ENCODE measurements at regions not wholly inside any gene's neighbourhood (a gene's known extent, or its start where the extent isn't known, plus 50 kb on each side); places are given as distances from the start of the nearest gene placed in this dataset.
A peak's percentile ranks its signal among the peaks of the same experiment; 100 is the strongest.

GRCh38 chr5:42915306-42915866 is 103.7 kb upstream of the SELENOP start:
- TF ChIP-seq, protein P1, sequence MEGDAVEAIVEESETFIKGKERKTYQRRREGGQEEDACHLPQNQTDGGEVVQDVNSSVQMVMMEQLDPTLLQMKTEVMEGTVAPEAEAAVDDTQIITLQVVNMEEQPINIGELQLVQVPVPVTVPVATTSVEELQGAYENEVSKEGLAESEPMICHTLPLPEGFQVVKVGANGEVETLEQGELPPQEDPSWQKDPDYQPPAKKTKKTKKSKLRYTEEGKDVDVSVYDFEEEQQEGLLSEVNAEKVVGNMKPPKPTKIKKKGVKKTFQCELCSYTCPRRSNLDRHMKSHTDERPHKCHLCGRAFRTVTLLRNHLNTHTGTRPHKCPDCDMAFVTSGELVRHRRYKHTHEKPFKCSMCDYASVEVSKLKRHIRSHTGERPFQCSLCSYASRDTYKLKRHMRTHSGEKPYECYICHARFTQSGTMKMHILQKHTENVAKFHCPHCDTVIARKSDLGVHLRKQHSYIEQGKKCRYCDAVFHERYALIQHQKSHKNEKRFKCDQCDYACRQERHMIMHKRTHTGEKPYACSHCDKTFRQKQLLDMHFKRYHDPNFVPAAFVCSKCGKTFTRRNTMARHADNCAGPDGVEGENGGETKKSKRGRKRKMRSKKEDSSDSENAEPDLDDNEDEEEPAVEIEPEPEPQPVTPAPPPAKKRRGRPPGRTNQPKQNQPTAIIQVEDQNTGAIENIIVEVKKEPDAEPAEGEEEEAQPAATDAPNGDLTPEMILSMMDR (IDR thresholded peaks at IDR 0.05; ENCODE audit: low read depth, low read length): no peak
- no peak for DNase-seq (ENCODE audit: low read depth in 2 of 2)
- H3K4me3 ChIP-seq (replicated peaks in 1 of 2; ENCODE audit: low read depth in 2 of 2, low read length in 2 of 2): no peak overlapping the region

- DNase-seq (ENCODE audit: low read depth in 2 of 2): peak; percentile 77 to 79
- no peak overlapping the region for H3K4me3 ChIP-seq (replicated peaks in 1 of 2; ENCODE audit: low read depth in 2 of 2, low read length in 2 of 2)
- TF ChIP-seq, protein P1 (IDR thresholded peaks at IDR 0.05; ENCODE audit: low read depth, low read length): peak; percentile 56
Measured at GRCh38 chr5:42912184-42912798, 100.6 kb upstream of the SELENOP start.

DNA sequence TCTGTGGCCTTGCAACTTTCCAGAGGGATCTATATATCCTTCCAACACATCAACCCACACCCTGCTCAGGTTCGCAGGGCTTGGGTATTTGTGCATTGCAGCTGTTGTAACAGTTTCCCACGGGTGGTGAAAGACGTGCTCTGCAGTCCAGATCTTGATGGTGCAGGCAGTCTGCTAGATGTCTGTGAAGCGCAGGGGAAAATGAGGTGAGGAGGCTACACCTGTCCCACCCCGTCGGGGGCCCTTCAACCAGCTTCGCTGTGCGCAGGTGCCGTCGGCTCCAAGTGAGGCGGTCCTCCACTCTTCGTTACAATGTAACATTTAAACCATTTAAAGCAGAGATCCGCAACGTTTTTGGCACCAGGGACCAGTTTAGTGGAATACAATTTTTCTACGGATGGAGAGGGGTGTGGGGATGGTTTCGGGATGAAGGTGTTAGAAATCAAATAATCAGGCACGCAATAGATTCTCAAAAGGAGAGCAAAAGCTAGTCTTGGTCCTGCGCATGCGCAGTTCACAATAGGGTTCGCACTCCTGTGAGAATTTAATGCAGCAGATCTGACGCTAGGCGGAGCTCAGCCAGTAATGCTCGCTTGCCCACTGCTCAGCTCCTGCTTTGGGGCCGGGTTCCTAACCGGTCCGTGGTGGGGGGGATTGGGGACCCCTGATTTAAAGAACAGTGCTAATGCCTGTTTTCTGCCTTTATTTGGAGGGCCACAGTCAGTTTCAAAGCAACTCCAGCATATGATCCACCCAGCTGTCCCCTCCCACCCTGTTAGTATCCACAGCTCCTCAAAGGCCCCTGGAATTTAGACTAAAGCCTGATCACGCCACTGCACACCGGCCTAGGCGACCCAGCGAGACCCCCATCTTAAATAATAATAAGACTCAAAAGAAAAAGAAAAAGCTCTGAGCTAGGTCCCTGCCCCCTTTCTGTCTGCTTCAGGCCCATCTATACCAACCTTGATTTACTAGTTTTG is 97.1 kb upstream of the SELENOP start:
- peak; percentile 91 to 92 for DNase-seq (ENCODE audit: low read depth in 2 of 2)
- peak overlapping the region; percentile 34 to 54 for H3K4me3 ChIP-seq (replicated peaks in 1 of 2; ENCODE audit: low read depth in 2 of 2, low read length in 2 of 2)
- TF ChIP-seq, protein P1 (IDR thresholded peaks at IDR 0.05; ENCODE audit: low read depth, low read length): peak; percentile 82

DNA sequence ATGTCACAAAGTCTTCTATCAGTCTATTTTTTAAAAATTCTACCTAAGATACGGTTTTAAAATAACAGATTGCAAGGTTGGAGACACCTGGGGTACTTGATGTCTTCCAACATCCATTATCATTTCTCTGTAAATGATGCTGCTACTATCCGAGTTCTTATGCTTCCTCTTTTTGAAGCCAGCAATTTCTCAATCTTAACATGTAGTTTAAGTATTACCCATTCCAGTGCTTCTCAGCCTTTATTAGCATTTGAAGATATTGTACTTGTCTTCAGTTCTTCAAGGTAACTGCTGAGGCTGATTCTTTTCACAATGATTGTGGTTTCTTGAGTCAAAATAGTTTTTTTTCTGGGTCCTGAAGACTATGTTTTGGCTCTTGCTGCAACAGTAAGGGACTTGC is 96.4 kb upstream of the SELENOP start:
- no peak for DNase-seq (ENCODE audit: low read depth in 2 of 2)
- no peak overlapping the region for H3K4me3 ChIP-seq (replicated peaks in 1 of 2; ENCODE audit: low read depth in 2 of 2, low read length in 2 of 2)
- TF ChIP-seq, protein P1 (IDR thresholded peaks at IDR 0.05; ENCODE audit: low read depth, low read length): no peak

DNA sequence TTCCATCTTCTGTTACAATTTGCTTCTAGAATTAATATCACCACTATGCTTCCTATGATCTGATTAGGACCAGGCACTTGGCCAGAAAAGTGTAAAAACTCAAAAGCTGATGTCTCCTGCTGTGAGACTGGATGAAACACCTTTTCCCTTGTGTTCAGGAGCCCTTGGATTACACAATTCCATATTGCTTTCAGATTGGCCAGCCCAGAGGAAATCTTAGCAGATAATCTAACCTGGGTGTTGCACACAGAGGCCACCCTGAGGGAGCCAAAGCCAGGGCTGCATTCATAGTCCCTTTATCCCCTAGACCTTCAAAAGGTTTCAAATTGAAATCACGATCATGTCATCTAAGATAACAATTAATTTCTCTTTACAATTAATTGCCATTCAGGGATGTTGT is 94.1 kb upstream of the SELENOP start:
- no peak for DNase-seq (ENCODE audit: low read depth in 2 of 2)
- TF ChIP-seq, protein P1 (IDR thresholded peaks at IDR 0.05; ENCODE audit: low read depth, low read length): no peak
- H3K4me3 ChIP-seq (replicated peaks in 1 of 2; ENCODE audit: low read depth in 2 of 2, low read length in 2 of 2): no peak overlapping the region

GRCh38 chr5:42900734-42901133 is 89.0 kb upstream of the SELENOP start:
- DNase-seq (ENCODE audit: low read depth in 2 of 2): no peak
- no peak overlapping the region for H3K4me3 ChIP-seq (replicated peaks in 1 of 2; ENCODE audit: low read depth in 2 of 2, low read length in 2 of 2)
- TF ChIP-seq, protein P1 (IDR thresholded peaks at IDR 0.05; ENCODE audit: low read depth, low read length): no peak
